NCI-H146 (cell line): ENCODE measurements at regions not wholly inside any gene's neighbourhood (a gene's known extent, or its start where the extent isn't known, plus 50 kb on each side); places are given as distances from the start of the nearest gene placed in this dataset.

Experiments used
- DNase-seq: peaks from one replicate; lab custom pipeline; 2025; lab: John Stamatoyannopoulos, UW

DNA sequence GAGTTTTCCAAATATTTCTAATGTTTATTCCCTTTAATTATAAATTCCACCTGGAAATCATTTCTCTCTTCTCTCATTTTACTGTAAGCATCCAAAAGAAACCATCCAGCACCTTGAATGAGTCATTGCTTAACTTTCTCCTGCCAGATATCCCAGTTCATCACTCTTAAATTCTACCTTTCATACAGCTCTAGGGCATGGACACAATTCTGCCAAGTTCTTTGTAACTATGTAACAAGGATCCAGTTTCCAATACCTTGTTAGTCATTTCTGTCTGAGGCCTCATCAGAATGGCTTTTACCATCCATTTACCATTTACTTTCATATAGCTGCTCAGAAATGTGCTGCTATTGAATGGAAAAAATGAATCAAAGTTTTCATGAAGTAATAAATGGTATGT is 455.4 kb upstream of the TENM4 start:
- no peak for DNase-seq

DNA sequence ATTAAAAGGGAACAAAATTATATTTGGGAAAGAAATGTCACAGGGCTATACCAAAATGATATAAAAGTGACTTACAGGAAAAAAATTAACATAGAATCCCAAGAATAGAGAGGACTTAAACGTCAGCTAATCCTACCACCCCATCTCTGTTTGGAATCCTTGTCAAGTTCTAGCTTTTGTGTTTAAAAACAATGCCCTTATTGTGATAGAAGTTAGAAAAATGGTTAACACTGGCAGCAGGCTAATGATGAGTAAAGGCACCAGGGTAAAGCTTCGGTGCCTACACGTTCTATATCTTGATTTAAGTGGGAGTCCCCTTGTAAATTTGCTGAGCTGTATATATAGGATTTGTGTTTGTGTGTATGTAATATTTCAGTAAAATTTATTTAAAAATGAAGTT is 453.3 kb upstream of the TENM4 start:
- no peak for DNase-seq

DNA sequence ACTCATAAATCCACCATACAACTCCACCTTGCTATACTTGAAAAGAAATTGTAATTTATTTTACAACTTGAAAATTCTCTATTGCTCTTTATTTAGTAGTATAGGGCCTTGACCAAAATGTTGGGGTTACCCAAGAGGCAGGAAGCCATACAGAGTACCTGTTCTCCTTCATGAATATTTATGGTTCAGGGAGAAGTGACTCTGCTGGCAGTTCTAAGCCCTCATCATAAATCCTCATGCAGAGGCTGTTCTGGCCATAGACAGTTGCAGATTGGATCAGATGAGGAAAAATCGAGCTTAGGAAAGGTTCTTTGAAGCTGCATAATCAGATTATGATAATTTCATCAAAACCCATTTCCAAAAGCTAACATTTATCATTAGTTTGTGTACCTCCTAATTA is 449.4 kb upstream of the TENM4 start:
- no peak for DNase-seq

DNA sequence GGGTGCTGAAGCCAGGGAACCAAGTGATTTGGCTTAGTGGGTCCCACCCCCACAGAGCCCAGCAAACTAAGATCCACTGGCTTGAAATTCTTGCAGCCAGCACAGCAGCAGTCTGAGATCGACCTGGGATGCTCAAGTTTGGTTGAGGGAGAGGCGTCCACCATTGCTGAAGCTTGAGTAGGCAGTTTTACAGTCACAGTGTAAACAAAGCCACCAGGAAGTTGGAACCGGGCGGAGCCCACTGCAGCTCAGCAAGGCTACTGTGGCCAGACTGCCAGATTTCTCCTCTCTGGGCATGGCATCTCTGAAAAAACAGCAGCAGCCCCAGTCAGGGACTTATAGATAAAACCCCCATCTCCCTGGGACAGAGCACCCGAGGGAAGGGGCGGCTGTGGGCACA is 424.1 kb upstream of the TENM4 start:
- DNase-seq, result no peak

DNA sequence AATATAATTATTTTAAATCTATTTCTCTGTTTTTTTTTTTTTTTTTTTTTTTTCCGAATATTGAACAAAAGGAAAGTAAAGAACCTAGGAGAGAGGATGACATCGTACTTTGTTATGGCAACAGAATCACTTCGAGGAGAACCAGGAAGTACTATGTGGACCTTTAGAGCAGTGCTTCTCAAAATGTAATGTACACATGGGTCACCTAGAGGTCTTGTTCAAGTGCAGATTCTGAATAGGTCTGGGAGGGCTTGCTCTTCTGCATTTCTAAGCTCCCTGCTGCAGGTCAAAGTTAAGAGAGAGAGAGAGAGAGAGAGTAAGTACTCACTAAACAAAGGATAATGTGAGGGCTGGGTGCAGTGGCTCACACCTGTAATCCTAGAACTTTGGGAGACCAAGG is 419.5 kb upstream of the TENM4 start:
- DNase-seq, result no peak

DNA sequence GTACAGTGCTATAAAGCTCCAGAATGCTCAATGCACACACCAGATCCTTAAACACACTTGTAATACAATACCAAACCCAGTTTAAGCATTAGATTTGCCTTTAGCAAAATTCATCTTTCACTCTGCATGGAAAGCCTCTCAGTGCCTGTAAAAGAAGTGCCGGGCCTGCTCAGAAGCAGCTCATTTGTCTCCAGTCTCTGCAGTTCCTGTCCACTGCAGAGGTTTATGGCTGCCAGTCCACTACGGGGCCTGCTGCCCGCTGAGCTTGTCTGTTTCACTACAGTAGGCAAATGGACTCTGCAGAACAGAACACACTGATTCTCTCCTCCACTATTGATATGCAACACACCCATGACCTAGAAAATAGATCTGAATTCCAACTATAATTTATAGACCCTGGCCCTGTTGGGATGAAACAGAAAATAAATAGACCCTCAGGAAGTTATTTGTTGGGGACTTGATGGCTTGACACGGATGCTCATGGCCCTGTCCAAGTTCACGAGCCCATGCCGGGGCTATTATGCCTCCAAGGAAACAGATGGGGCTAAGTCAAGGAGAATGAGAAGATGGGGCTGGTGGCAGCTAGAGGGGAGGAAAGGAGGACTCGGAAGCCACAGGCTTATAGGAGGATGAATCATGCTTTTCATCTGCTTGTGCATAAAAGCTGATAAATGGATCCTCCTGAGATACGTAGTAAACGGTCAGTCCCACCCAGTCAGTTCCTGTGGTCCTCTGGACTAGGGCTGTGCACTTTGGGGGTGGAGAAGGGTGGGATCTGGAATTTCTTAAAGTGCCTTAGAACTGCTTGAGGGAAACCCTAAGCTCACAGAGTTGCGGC is 416.8 kb upstream of the TENM4 start:
- no peak for DNase-seq

DNA sequence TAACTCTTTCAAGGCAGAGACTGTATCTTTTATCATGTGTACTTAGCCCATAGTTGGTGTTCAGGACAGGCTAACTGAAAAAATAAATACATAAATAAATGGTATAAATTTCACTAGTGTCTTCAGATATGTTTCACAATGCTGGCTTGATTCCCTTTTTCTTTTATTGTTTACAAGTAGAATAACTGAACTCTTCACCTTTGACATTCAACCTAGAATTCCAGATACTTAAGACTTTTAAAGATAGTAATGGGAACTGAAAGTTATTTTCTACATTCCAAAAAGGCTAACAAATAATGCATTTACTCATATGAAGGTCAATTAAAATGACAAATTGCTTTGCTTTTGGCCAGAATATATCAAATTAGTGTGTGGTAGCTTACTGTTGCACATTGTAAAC is 411.3 kb upstream of the TENM4 start:
- no peak for DNase-seq

DNA sequence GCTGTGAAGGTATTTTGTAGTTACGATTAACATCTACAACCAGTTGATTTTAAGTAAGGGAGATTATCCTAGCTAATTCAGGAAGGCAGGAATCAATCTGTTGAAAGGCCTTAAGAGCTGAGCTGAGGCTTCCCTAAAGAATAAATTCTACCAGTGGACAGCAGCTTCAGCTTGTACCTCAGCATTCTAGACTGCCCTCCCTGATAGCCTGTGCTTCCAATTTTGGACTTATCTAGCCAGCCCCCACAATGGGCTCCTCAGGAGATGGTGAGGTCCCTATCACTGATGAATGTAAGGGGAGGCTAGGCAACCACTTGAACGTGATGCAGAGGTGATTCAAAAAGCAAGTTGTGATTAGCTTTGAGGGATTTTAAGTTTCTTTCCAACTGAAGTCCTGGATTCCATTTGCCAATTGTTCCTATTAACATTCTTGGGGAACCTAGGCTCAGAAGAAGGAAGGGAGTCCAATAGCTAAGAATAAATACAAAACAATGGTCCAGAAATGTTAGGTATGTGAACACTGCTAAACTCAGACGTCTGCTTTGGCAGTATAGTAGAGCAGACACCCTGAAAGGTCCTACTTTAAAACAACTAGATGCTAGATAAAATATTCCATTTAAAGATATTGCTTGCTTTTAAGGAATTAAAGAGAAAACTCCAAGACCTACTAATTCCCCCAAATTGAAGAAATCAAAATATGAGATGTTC is 404.3 kb upstream of the TENM4 start:
- DNase-seq, result no peak

DNA sequence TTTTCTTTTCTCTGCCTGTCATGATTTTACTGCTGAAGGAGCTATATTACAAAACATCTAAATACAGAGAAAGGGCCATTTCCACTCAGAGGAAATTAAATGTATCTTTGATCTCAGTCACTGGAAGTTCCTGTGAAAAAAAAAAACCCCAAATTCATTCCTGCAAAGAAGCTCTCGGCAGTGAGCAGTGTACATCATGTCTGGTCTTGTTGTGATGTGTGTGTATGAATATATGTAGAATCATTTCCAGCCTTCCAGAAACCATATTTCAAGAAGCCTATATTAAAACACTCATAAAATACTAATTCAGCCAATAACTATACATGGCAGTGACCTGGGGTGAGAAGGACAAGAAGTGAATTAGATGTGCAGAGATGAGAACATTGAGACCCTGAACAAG is 393.2 kb upstream of the TENM4 start:
- no peak for DNase-seq

DNA sequence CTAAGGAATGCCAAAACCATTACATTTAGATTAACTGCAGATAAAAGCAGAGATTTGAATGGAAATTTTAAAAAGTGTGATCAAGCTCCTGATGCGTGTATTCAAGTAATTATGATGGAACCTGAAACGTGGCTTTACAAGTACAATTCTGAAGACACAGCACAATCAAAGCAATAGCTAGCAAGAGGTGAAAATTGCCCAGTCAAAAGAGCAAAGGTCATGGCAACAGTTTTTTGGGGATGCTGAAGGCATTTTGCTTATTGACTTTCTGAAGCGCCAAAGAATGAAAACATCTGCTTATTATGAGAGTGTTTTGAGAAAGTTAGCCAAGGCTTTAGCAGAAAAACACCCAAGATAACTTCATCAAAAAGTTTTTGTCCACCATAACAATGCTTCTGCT is 389.6 kb upstream of the TENM4 start:
- no peak for DNase-seq

DNA sequence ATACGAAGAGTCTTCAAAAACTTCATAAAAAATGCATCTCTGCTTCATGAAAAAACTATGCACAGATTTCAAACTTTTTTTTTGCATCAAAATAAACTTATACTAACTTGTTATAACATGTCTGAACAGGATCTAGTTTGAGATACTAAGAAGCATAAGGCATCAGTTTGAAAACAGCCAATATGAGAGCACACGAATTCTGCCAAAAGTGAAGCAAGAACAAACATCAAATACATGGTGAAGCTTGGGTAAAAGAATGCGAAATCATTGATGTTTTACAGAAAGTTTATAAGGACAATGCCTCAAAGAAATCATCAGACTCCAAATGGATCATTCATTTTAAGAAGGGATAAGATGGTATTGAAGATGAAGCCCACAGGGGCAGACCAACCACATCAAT is 389.1 kb upstream of the TENM4 start:
- no peak for DNase-seq

DNA sequence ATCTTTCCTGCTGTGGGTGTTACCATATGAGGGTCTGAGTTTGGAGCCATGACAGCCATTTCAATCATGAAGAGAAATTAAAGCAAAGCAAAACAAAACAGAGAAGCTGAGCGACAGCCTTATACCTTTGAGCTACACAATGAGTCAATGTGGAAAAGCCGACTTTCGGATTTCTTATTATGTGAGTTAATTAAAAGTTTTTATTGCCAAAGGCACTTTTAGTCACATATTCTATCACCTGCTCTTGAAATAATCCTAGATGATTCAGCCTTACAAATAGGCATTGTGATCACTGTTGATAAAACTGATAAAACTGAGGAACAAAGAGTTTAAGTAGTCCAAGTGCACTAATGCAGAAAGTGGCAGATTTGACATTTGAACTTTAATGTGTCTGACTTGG is 381.9 kb upstream of the TENM4 start:
- no peak for DNase-seq

DNA sequence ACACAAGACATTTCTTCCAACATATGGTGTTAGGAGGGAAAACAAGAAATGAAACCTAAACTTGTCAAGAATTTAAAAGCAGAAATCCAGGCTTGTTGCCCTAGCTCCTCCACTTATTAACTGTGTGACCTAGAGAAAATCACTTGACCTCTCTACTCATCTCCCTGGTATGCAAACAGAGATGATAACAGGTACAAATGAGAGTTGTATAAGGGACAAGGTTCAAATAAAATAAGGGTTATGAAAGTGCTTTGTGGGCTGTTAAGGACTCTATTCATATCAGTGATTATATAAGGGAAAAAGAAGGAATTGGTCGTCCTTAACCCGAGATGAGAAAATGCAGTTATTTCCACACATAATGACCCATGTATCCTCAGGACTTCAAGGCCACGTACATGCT is 372.7 kb upstream of the TENM4 start:
- DNase-seq, result no peak

DNA sequence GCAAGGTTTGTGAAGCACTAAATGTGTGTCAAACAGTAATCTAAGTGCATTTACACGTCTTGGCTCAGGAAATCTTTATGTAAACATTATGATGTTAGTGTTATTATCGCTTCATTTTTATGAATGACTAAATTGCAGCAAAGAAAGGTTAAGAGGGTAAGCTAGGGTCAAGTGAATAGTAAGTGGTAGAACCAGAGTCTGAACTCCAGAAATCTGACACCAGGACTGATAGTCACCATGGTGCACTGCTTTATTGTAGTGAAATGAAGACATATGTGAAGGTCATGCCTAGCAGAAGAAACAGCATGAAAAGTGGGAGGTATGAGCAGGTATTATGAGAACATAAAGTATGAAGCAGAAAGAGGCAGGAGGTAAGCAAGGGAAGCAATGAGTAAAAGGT is 368.7 kb upstream of the TENM4 start:
- DNase-seq, result no peak

DNA sequence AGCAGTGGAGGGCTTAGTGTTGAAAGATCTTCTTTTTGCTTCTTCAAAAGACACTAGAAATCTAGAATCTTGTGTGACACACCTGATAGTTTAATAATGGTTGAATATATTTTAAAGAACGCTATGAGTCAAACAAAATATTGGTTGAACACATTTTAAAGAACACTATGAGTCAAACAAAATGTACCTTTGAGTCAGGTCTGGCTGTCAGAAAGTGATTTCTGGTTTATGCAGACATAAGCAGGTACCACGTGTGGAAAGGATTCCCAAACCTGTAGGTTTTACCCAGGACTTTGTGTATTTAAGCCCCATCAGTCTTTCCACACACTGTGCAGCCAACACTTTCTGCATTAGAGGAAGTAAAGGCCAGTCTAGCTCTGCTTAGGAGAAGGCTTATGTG is 366.7 kb upstream of the TENM4 start:
- DNase-seq, result no peak

DNA sequence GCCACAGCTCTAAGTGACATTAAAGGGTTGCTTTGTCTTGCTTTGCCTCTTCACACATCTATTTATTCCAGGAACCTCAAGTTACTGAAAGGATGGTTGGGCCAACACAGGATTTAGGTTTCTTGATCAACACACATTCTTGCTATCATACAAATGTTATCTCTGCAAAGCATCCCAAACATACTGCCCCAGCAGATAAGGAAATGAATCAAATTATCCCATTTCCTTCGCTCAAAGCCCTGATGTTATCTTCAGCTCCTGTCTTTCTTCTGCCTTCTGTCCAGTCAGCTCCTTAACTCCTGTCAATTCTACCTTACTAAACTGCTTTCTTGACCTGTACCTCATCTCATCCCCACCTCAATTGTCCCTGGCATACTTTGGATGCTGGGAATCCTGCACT is 355.9 kb upstream of the TENM4 start:
- DNase-seq, result no peak

DNA sequence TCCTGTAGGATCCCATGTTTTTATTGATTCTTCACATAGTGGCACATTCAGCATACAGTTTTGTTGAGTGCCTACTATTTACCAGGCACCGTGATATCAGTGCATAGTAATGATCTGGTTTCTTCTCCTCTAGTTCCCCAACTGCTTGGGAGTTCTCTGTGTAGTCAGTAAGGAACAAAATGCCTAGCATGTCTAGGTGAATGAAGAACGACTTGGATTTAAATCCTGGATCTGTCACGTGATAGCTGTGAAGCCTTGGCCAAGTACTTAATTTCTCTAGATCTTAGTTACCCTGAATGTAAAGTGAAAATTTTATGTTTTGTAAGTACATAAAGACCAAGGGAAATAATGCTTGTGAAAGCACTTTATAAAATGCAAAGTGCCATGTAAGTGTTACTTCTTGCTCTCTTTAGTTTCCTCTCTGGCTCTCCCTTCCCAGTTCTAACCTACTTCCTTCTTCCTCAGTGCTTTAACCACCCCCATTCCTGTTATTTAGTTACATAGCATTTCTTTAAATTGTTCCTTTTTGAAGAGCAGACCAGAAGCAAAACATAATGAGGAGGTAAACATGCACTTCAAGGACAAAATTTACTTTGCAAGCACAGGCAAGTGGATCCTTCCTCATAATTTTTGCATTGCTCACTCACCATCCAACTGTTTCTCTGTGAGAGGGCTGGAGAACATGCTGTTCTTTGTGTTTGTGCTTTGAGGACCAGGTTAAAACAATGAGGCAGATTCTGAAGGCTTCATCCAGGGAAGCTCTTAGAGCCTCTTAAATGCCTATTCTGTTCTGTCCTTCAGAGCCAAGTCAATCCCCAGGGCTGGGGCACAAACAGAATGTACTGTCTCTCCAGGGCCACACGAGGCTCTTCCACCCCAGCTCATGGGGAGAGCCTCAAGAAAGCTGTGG is 353.9 kb upstream of the TENM4 start:
- no peak for DNase-seq

DNA sequence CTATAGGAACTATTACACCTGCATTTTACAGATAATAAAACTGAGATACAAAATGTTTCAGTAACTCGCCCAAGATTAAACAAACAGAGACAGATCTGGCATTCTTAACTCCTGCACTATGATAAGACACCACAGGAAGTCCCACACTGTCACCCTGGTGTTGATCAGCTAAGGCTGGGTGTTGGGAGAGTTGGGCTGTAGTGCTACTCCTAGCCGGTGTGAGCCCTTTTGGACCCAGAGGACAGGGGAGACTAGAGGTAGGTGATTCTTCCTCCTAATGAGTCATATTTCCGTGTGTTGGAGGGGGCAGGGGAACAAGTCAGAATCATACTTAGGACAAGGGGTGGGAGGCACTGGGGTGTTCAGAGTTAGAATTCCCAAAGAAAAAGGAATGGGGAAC is 353.2 kb upstream of the TENM4 start:
- DNase-seq, result no peak

DNA sequence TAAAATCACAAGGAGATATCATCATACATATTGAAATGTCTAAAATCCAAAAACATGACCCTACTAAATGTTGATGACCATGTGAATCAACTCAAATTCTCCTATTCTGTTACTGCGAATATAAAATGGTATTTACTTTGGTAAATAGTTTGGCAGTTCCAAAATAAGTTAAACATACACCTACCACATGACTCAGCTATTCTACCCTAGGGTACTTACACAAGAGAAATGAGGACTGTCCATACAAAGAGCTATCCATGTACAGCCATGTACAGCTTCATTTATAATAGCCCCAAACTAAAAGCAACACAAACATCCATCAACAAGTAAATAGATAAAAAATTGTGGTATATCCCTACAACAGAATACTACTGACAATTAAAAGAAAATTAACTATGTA is 346.1 kb upstream of the TENM4 start:
- no peak for DNase-seq

DNA sequence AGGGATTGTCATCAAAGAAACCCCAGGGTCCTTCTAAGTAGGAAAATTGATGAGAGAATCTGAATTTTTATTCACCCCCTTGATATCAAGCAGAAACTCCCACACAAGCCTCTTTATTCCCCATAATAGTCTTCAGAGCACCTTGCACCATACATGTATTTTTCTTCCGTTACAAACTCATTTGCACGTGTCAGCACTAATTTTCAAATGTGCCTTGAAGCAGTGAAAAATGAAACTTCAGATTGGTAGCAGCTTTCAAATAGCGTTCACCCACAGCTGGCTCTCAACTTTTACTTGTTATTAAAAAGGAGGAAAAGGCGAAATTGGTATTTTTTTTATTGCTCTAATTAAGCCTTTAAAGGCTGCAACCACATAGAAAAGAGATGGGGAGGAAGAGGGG is 343.0 kb upstream of the TENM4 start:
- no peak for DNase-seq

DNA sequence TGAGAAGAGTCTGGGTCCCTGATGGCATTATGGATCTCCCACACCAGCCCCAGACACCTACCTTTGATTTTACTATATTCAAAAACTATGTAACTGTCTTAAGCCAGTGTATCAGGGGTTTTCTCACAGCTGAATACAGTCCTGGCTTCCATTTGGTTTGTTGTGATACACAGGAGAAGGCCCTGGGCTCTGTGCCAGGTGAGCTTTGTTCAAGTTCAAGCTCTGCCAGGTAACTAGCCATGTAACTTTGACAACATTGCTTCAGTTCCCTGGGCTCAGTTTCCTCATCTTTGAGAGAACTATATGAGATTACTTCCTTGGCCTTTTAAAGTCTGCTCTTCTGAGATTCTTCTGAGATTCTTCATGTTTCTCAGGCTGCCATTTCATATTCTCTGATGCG is 327.5 kb upstream of the TENM4 start:
- DNase-seq, result no peak

DNA sequence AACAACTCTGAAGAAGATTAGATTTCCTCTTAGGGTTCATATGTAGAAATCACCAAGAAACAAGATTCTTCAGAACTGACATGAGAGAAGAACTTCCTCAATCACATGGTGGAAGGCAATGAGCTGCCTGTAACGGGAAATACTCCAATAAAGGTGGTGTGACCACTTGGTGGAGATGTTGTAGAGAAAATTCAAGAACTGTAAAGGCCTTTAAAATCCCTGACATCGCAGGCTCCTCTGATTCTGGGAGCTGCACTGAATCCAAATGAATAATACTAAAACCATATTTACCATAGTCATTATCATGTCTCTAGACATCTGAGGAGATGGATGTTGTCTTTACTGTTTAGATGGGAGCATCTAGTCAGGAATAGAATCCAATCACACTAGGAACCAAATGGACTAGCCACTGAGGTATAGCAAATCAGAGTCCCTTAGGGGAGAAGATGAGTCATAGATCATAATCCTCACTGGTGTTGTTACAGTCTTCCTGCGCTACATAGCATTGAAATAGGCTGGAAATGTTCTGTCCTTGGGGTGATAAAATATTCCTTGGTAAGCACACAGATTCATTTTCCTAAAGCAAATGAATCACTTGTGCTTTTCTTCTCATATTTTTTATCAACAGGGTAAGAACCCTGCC is 321.6 kb upstream of the TENM4 start:
- DNase-seq, result no peak
